Smooth muscle cell (in vitro differentiated cells): ENCODE measurements at regions not wholly inside any gene's neighbourhood (a gene's known extent, or its start where the extent isn't known, plus 50 kb on each side); places are given as distances from the start of the nearest gene placed in this dataset.

ENCODE experiments used
- DNase-seq: peaks from one replicate; lab custom pipeline; 2025; ENCODE audit not compliant: unreplicated experiment; lab: John Stamatoyannopoulos, UW
- H2AFZ ChIP-seq: fragments of 200-600 bp; sonication (generic); 2 replicates; pipeline ENCODE4 v1.6.0; 2016; ENCODE audit warnings: antibody characterized with exemption, low read depth, mild to moderate bottlenecking
- H3F3A ChIP-seq: fragments of 200-600 bp; sonication (generic); 2 replicates; pipeline ENCODE4 v1.6.0; 2017; ENCODE audit warnings: antibody characterized with exemption, low read depth
- H3K27ac ChIP-seq: fragments of 200-600 bp; sonication (generic); 2 replicates; pipeline ENCODE4 v1.5.1; 2016; ENCODE audit warnings: low read depth, mild to moderate bottlenecking
- H3K27me3 ChIP-seq: fragments of 200-600 bp; sonication (generic); 2 replicates; pipeline ENCODE4 v1.6.1; 2016; ENCODE audit warnings: low read depth, mild to moderate bottlenecking
- H3K36me3 ChIP-seq: fragments of 200-600 bp; sonication (generic); 2 replicates; pipeline ENCODE4 v1.5.1; 2016; ENCODE audit warnings: low read depth
- H3K4me1 ChIP-seq: fragments of 200-600 bp; sonication (generic); 2 replicates; pipeline ENCODE4 v1.5.1; 2016; ENCODE audit warnings: low read depth
- H3K4me2 ChIP-seq: fragments of 200-600 bp; sonication (generic); 2 replicates; pipeline ENCODE4 v1.6.0; 2016; ENCODE audit warnings: mild to moderate bottlenecking
- H3K4me3 ChIP-seq: fragments of 200-600 bp; sonication (generic); 2 replicates; pipeline ENCODE4 v1.5.1; 2016; ENCODE audit warnings: mild to moderate bottlenecking
- H3K79me2 ChIP-seq: fragments of 200-600 bp; sonication (generic); 2 replicates; pipeline ENCODE4 v1.6.0; 2016; ENCODE audit warnings: low read depth, mild to moderate bottlenecking
- H3K9ac ChIP-seq: fragments of 200-600 bp; sonication (generic); 2 replicates; pipeline ENCODE4 v1.6.0; 2016; ENCODE audit warnings: low read depth
- H3K9me3 ChIP-seq: fragments of 200-600 bp; sonication (generic); replicated peaks from 2 replicates; pipeline ENCODE4 v1.5.1; 2016; ENCODE audit warnings: low read depth
- H4K20me1 ChIP-seq: fragments of 200-600 bp; sonication (generic); 2 replicates; pipeline ENCODE4 v1.6.0; 2016; ENCODE audit warnings: low read depth
- WGBS: methylation state at CpG from one replicate; pipeline ENCODE4 v1.1.7; 2016; ENCODE audit warnings: low lambda C conversion rate; 5-methylcytosine and 5-hydroxymethylcytosine counted together
- TF ChIP-seq, protein P1 (sequence below): fragments of 200-600 bp; sonication (generic); IDR thresholded peaks from 2 replicates; pipeline ENCODE4 v1.5.1; 2017; ENCODE audit warnings: borderline replicate concordance, mild to moderate bottlenecking, antibody characterized with exemption; ENCODE audit not compliant: insufficient read depth, poor library complexity, severe bottlenecking

DNA sequence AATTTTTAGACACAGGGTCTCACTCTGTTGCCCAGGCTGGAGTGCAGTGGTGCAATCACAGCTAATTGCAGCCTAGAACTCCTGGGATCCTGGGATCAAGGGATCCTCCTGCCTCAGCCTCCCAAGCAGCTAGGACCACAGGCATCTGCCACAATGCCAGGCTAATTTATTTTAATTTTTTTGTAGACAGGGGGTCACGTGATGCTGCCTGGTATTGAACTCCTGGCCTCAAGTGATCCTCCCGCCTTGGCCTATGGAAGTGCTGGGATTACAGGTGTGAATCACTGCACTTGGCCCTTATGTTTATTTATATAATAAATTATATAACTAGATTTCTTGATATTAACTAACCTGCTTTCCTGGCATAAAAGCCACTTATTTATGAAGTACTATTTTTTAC is 1081.7 kb upstream of the FANCL start:
- no peak overlapping the region for H3K27ac ChIP-seq
- no peaks in the 10 kb centered on the region for H3F3A ChIP-seq
- 93% methylated on average over 2 of the region's 2 CpGs for WGBS
- H3K36me3 ChIP-seq = no peaks in the 10 kb centered on the region
- no peak overlapping the region for H3K4me3 ChIP-seq
- TF ChIP-seq, protein P1, sequence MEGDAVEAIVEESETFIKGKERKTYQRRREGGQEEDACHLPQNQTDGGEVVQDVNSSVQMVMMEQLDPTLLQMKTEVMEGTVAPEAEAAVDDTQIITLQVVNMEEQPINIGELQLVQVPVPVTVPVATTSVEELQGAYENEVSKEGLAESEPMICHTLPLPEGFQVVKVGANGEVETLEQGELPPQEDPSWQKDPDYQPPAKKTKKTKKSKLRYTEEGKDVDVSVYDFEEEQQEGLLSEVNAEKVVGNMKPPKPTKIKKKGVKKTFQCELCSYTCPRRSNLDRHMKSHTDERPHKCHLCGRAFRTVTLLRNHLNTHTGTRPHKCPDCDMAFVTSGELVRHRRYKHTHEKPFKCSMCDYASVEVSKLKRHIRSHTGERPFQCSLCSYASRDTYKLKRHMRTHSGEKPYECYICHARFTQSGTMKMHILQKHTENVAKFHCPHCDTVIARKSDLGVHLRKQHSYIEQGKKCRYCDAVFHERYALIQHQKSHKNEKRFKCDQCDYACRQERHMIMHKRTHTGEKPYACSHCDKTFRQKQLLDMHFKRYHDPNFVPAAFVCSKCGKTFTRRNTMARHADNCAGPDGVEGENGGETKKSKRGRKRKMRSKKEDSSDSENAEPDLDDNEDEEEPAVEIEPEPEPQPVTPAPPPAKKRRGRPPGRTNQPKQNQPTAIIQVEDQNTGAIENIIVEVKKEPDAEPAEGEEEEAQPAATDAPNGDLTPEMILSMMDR = no peak
- no peaks in the 10 kb centered on the region for H4K20me1 ChIP-seq
- H3K27me3 ChIP-seq = no peaks in the 10 kb centered on the region
- no peaks in the 10 kb centered on the region for H3K4me1 ChIP-seq
- H3K79me2 ChIP-seq = no peaks in the 10 kb centered on the region
- no peak overlapping the region for H3K9ac ChIP-seq
- no peak overlapping the region for H2AFZ ChIP-seq
- DNase-seq = no peak
- no peak overlapping the region for H3K4me2 ChIP-seq
- no peaks in the 10 kb centered on the region for H3K9me3 ChIP-seq

DNA sequence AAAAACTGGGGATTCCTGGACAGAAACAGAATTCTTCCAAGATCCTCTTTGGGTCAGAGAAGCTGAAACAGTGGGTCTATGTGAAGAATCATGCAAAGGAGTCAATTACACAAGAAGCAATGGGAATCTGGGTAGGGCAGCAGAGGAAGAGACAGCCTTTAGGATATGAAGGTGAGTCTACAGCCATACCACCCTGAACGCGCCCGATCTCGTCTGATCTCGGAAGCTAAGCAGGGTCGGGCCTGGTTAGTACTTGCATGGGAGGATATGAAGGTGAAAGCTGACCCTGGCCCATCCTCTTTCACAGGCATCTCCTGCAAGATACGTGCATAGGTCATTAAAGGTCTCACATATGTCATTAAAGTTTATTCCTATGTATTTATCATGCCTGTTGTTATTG is 1080.9 kb upstream of the FANCL start:
- Histone ChIP-seq H3K9ac (no peak overlapping the region), H2AFZ (no peak overlapping the region), H3K4me2 (no peak overlapping the region), H3K4me1 (no peaks in the 10 kb centered on the region), H4K20me1 (no peaks in the 10 kb centered on the region), H3K36me3 (no peaks in the 10 kb centered on the region), H3K79me2 (no peaks in the 10 kb centered on the region), H3K27me3 (no peaks in the 10 kb centered on the region), H3K9me3 (no peaks in the 10 kb centered on the region), H3K27ac (no peak overlapping the region), H3F3A (no peaks in the 10 kb centered on the region), H3K4me3 (no peak overlapping the region)
- DNase-seq = no peak
- TF ChIP-seq, protein P1 = no peak
- WGBS = 87% methylated on average over 7 of the region's 7 CpGs

DNA sequence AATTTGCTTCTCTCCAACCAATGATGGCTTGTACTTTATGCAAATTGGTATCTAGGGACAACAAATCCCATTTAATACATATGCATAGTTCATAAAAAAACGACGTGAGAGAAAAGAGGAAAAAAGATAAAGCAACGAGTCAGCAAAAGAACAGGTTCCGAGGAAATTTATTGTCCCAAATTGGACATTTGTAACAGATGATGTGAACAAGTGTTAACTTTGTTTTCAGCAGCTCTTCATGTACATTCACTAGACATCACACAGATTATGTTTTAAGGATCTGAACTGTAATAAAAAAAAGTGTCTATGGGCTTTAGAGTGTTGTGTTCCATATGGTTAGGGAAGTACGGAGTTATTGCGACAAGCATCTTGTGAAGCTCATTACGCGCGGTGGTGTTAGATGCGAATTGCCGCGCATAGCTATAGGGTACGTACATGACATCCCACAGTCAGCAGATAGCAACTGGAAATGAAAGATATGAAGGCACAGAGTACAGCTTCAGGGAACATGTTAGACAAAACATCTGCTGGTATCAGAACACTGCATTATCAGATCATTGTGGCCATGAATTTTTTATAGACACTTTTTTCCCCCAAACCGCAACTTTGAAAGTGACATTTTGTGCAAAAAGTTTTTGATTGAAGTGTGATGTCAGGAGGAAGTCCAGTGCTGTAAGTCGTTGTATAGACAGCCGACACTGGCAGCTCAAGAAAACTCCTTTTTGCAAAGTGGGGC is 1073.1 kb upstream of the FANCL start:
- Histone ChIP-seq H3F3A (no peaks in the 10 kb centered on the region), H3K79me2 (no peaks in the 10 kb centered on the region), H3K27ac (no peak overlapping the region), H2AFZ (no peak overlapping the region), H3K27me3 (peaks cover 3% of the 10 kb centered on the region), H3K4me2 (no peak overlapping the region), H3K9me3 (no peaks in the 10 kb centered on the region), H3K36me3 (no peaks in the 10 kb centered on the region), H3K9ac (no peak overlapping the region), H4K20me1 (no peaks in the 10 kb centered on the region), H3K4me3 (no peak overlapping the region), H3K4me1 (no peaks in the 10 kb centered on the region)
- TF ChIP-seq, protein P1 = no peak
- no peak for DNase-seq
- WGBS = 91% methylated on average over 16 of the region's 16 CpGs
